WERI-Rb-1 (cell line): ENCODE measurements at regions not wholly inside any gene's neighbourhood (a gene's known extent, or its start where the extent isn't known, plus 50 kb on each side); places are given as distances from the start of the nearest gene placed in this dataset.

ENCODE experiments used
- DNase-seq: peaks from one replicate; pipeline ENCODE4 v3.0.0-alpha.2; 2020
- H3K27ac ChIP-seq: fragments of 250-450 bp; sonication (Bioruptor Pico); 2 replicates; pipeline ENCODE4 v1.5.1; 2020; ENCODE audit warnings: mild to moderate bottlenecking, moderate library complexity
- H3K27me3 ChIP-seq: fragments of 250-450 bp; sonication (Bioruptor Pico); 2 replicates; pipeline ENCODE4 v1.5.1; 2021; ENCODE audit warnings: mild to moderate bottlenecking, low read depth, moderate library complexity; ENCODE audit not compliant: insufficient read depth, severe bottlenecking
- H3K36me3 ChIP-seq: fragments of 250-450 bp; sonication (Bioruptor Pico); 2 replicates; pipeline ENCODE4 v1.5.1; 2020; ENCODE audit warnings: mild to moderate bottlenecking, moderate library complexity
- H3K4me3 ChIP-seq: 2 replicates; pipeline ENCODE4 v1.5.1; 2011; ENCODE audit warnings: low read depth, mild to moderate bottlenecking, control low read depth, low read length
- H3K9me3 ChIP-seq: fragments of 250-450 bp; sonication (Bioruptor Pico); 2 replicates; pipeline ENCODE4 v1.5.1; 2021; ENCODE audit warnings: mild to moderate bottlenecking, moderate library complexity; ENCODE audit not compliant: severe bottlenecking
- CTCF ChIP-seq: IDR thresholded peaks from 2 replicates; pipeline ENCODE4 v1.5.1; 2011; ENCODE audit warnings: low read depth, mild to moderate bottlenecking, control low read depth, inconsistent platforms, low read length

GRCh38 chr13:90576067-90576466 is 771.4 kb upstream of the MIR17HG start:
- Histone ChIP-seq H3K27ac (no peak overlapping the region), H3K9me3 (no peaks in the 10 kb centered on the region), H3K36me3 (no peaks in the 10 kb centered on the region), H3K4me3 (no peak overlapping the region), H3K27me3 (no peaks in the 10 kb centered on the region)
- no peak for TF ChIP-seq CTCF
- DNase-seq, result no peak

- H3K27ac ChIP-seq, result no peak overlapping the region
- H3K4me3 ChIP-seq, result no peak overlapping the region
- no peak for TF ChIP-seq CTCF
- no peaks in the 10 kb centered on the region for H3K36me3 ChIP-seq
- H3K9me3 ChIP-seq, result no peaks in the 10 kb centered on the region
- DNase-seq, result no peak
- H3K27me3 ChIP-seq, result no peaks in the 10 kb centered on the region
Observed at GRCh38 chr13:90577726-90578125, 769.8 kb upstream of the MIR17HG start.

GRCh38 chr13:90585392-90585791 is 762.1 kb upstream of the MIR17HG start:
- Histone ChIP-seq H3K27me3 (no peaks in the 10 kb centered on the region), H3K36me3 (no peaks in the 10 kb centered on the region), H3K27ac (no peak overlapping the region), H3K9me3 (peaks cover 5% of the 10 kb centered on the region), H3K4me3 (no peak overlapping the region)
- no peak for TF ChIP-seq CTCF
- DNase-seq, result no peak

GRCh38 chr13:90591260-90591926 is 756.1 kb upstream of the MIR17HG start:
- H3K9me3 ChIP-seq, result no peaks in the 10 kb centered on the region
- H3K27ac ChIP-seq, result no peak overlapping the region
- no peak for TF ChIP-seq CTCF
- H3K36me3 ChIP-seq, result no peaks in the 10 kb centered on the region
- H3K4me3 ChIP-seq, result no peak overlapping the region
- no peak for DNase-seq
- no peaks in the 10 kb centered on the region for H3K27me3 ChIP-seq

GRCh38 chr13:90591927-90592268 is 755.6 kb upstream of the MIR17HG start:
- no peak overlapping the region for H3K4me3 ChIP-seq
- no peaks in the 10 kb centered on the region for H3K9me3 ChIP-seq
- DNase-seq, result no peak
- H3K27ac ChIP-seq, result no peak overlapping the region
- TF ChIP-seq CTCF, result no peak
- no peaks in the 10 kb centered on the region for H3K27me3 ChIP-seq
- H3K36me3 ChIP-seq, result no peaks in the 10 kb centered on the region

GRCh38 chr13:90592943-90593342 is 754.5 kb upstream of the MIR17HG start:
- H3K27ac ChIP-seq, result no peak overlapping the region
- no peaks in the 10 kb centered on the region for H3K27me3 ChIP-seq
- no peak for DNase-seq
- TF ChIP-seq CTCF, result no peak
- no peaks in the 10 kb centered on the region for H3K36me3 ChIP-seq
- no peak overlapping the region for H3K4me3 ChIP-seq
- no peaks in the 10 kb centered on the region for H3K9me3 ChIP-seq
